HepG2 (cell line): ENCODE measurements at regions not wholly inside any gene's neighbourhood (a gene's known extent, or its start where the extent isn't known, plus 50 kb on each side); places are given as distances from the start of the nearest gene placed in this dataset.

ENCODE experiments used
- ATAC-seq: fragments of 200-7000 bp; cut with Tn5 transposase; 3 replicates; pipeline ENCODE4 v1.9.1; 2020; ENCODE audit warnings: mild to moderate bottlenecking, moderate library complexity
- BruUV-seq: library from RNA; stranded (reverse); fragments of 400-500 nt; replicated peaks from 2 replicates; lab custom pipeline; 2021; lab: Mats Ljungman, UMichigan
- CTCF ChIA-PET: fragments of 300-600 bp; formaldehyde crosslinking; extraction: SDS; loops from one replicate; lab custom pipeline; 2021; ENCODE audit warnings: low total read pairs, inconsistent platforms, low intra/inter-chr PET ratio; lab: Yijun Ruan, JAX
- POLR2A ChIA-PET: fragments of 350-600 bp; sonication (Branson Sonifier 250); formaldehyde crosslinking; loops from one replicate; lab custom pipeline; 2020; ENCODE audit warnings: antibody characterized with exemption, inconsistent platforms; lab: Yijun Ruan, JAX
- DNase-seq: peaks from one replicate; pipeline ENCODE4 v3.0.0-alpha.2; 2015; ENCODE audit warnings: low spot score
- FAIRE-seq: peaks from 3 replicates; lab custom pipeline; 2011; peaks lifted over from hg19 to GRCh38; lab: Jason Lieb, UNC
- H2AFZ ChIP-seq: one replicate; pipeline ENCODE4 v1.6.1; 2011; ENCODE audit warnings: low read length, inconsistent platforms
- H3K27ac ChIP-seq: fragments of 300-600 bp; 3 replicates; pipeline ENCODE4 v1.8.0; 2011; ENCODE audit warnings: mixed run types, mild to moderate bottlenecking, mixed read lengths, low read length, inconsistent platforms; ENCODE audit not compliant: insufficient read depth; ENCODE audit errors: extremely low read length
- H3K27me3 ChIP-seq, 2 experiments: fragments of 200-600 bp in 1 of 2; 2 replicates in 1 of 2; 3 replicates in 1 of 2; pipeline versions ENCODE4 v1.6.0 to v1.8.0; 2011; ENCODE audit warnings: low read length in 2 of 2, mild to moderate bottlenecking in 2 of 2, moderate library complexity in 2 of 2, inconsistent platforms in 1 of 2; ENCODE audit not compliant: insufficient read depth in 2 of 2, control insufficient read depth in 1 of 2
- H3K36me3 ChIP-seq, 2 experiments: fragments of 200-600 bp in 1 of 2; replicated peaks in 1 of 2; 2 replicates in 1 of 2; 3 replicates in 1 of 2; pipeline versions ENCODE4 v1.5.1 to v1.8.0; 2011; ENCODE audit warnings: low read length in 2 of 2, inconsistent platforms in 1 of 2; ENCODE audit not compliant: insufficient read depth in 2 of 2, control insufficient read depth in 1 of 2
- H3K4me1 ChIP-seq: 2 replicates; pipeline ENCODE4 v1.5.1; 2012; ENCODE audit warnings: low read length, inconsistent platforms; ENCODE audit not compliant: insufficient read depth
- H3K4me2 ChIP-seq: 2 replicates; pipeline ENCODE4 v1.6.0; 2011; ENCODE audit warnings: low read depth, low read length, inconsistent platforms
- H3K4me3 ChIP-seq, 3 experiments: fragments of 200-600 bp in 1 of 3; sonication (generic), shearing (Covaris generic) in 1 of 3; replicated peaks in 1 of 3; 2 replicates each; pipeline ENCODE4 v1.5.1; 2011 to 2016; ENCODE audit warnings: low read length in 3 of 3, inconsistent platforms in 2 of 3, low read depth in 2 of 3, mild to moderate bottlenecking in 2 of 3, control low read depth in 1 of 3, mixed read lengths in 1 of 3; ENCODE audit not compliant: insufficient read depth in 1 of 3
- H3K79me2 ChIP-seq: one replicate; pipeline ENCODE4 v1.6.1; 2011; ENCODE audit warnings: low read length, inconsistent platforms; ENCODE audit not compliant: insufficient read depth
- H3K9ac ChIP-seq: 2 replicates; pipeline ENCODE4 v1.6.0; 2011; ENCODE audit warnings: mild to moderate bottlenecking, low read depth, low read length, inconsistent platforms; ENCODE audit not compliant: insufficient read depth
- H3K9me3 ChIP-seq: 2 replicates; pipeline ENCODE4 v1.5.1; 2012; ENCODE audit warnings: mild to moderate bottlenecking, low read length
- H4K20me1 ChIP-seq: 2 replicates; pipeline ENCODE4 v1.6.0; 2011; ENCODE audit warnings: inconsistent platforms, mild to moderate bottlenecking, low read length, moderate library complexity; ENCODE audit not compliant: insufficient read depth
- AKAP8 ChIP-seq: sonication (generic); formaldehyde crosslinking; IDR thresholded peaks from 2 replicates; pipeline ENCODE4 v1.5.1; 2020; ENCODE audit warnings: mild to moderate bottlenecking, missing genetic modification reagents
- ERF ChIP-seq: IDR thresholded peaks from 2 replicates; pipeline ENCODE4 v1.6.1; 2018; ENCODE audit warnings: missing biosample characterization, missing genetic modification reagents
- NR1H2 ChIP-seq: sonication (generic); formaldehyde crosslinking; IDR thresholded peaks from 2 replicates; pipeline ENCODE4 v1.8.1; 2022; ENCODE audit warnings: low read depth, missing genetic modification reagents, borderline replicate concordance
- ZNF256 ChIP-seq: sonication (generic); formaldehyde crosslinking; conservative IDR thresholded peaks from 2 replicates; pipeline ENCODE4 v1.4.0; 2020; ENCODE audit warnings: missing genetic modification reagents
- ZNF598 ChIP-seq: sonication (generic); formaldehyde crosslinking; IDR thresholded peaks from 2 replicates; pipeline ENCODE4 v1.5.1; 2020; ENCODE audit warnings: mild to moderate bottlenecking, missing genetic modification reagents, borderline replicate concordance
- ZNF782 ChIP-seq: sonication (generic); formaldehyde crosslinking; IDR thresholded peaks from 2 replicates; pipeline ENCODE4 v1.4.0; 2020; ENCODE audit warnings: missing genetic modification reagents, mild to moderate bottlenecking, borderline replicate concordance
- WGBS: methylation state at CpG from one replicate; pipeline ENCODE4 v1.1.6; 2017; ENCODE audit warnings: low lambda C conversion rate; 5-methylcytosine and 5-hydroxymethylcytosine counted together
- in situ Hi-C: cut with HindIII; loops from 2 replicates; pipeline ENCODE4 v1.10.0; 2017; ENCODE audit warnings: low pct_unique_long_range_greater_than_20kb; ENCODE audit not compliant: extremely low pct_ligation_motif_present
- intact Hi-C: fragments of 100-400 bp; cut with micrococcal nuclease; formaldehyde crosslinking; loops from one replicate; pipeline ENCODE4 v1.10.0; 2022; ENCODE audit not compliant: unreplicated experiment
- TF ChIP-seq, protein P1 (sequence below): sonication (generic); formaldehyde crosslinking; IDR thresholded peaks from 2 replicates; pipeline ENCODE4 v1.5.1; 2020; ENCODE audit warnings: missing genetic modification reagents, mild to moderate bottlenecking, borderline replicate concordance

DNA sequence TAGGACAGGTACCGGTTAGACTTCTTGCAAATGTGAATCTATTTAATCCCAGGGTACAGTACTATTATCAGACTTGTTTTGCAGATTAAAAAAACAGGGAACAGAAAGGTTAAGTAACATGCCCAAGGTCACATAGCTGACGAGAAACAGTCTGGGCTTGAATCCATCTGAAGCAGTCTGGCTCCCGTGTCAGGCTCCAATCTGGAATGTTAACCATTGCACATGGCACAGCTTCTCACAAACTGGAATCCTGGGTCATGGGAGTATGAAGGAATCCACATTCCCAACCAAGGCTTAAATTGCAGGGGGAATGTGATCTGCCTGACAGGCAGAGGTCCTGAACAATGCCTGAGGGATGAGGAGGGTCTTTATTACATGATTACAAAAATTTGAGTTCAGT is 187.5 kb upstream of the SPTLC3 start:
- in situ Hi-C loops (no loop called here), intact Hi-C loops (no loop called here)
- DNase-seq (no peak), ATAC-seq (no peak), FAIRE-seq (no peak)
- Histone ChIP-seq H2AFZ (no peak overlapping the region), H3K79me2 (no peaks in the 10 kb centered on the region), H3K9me3 (no peaks in the 10 kb centered on the region), H3K27ac (no peak overlapping the region), H3K36me3 (no peaks in the 10 kb centered on the region), H3K4me3 (no peak overlapping the region), H4K20me1 (no peaks in the 10 kb centered on the region), H3K27me3 (peaks cover 0 to 5% of the 10 kb centered on the region in 2 experiments; a peak in 2 of 5 replicates), H3K4me2 (no peak overlapping the region), H3K4me1 (no peaks in the 10 kb centered on the region), H3K9ac (no peak overlapping the region)
- BruUV-seq = no TSS peak
- CTCF ChIA-PET = no interaction called here
- POLR2A ChIA-PET = no interaction called here
- 9% methylated on average over 3 of the region's 3 CpGs for WGBS
- TF ChIP-seq ZNF598 (CRISPR knock-in tag) (no peak), ZNF256 (CRISPR knock-in tag) (no peak)

DNA sequence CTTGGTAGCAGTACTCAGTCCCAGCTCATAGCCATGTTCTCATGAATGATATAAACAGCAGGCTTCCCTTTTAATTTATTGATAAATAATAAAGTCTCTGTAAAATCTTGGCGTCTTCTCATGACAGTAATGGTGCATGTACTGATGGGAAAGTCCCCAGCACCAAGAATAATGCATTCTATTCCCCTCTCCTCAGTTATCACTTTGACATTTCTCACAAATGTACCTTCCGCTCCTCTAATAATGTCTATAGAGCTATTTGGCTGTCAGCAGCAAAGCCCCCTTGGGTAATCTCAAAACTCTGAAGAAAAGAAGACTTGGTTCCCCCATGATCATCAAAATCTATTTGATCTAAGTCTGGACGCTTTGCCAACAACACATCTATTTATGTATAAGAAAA is 185.0 kb upstream of the SPTLC3 start:
- TF ChIP-seq NR1H2 (CRISPR knock-in tag) = no peak
- TF ChIP-seq AKAP8 (CRISPR knock-in tag) = no peak
- no peak for TF ChIP-seq ZNF782
- TF ChIP-seq, protein P1, sequence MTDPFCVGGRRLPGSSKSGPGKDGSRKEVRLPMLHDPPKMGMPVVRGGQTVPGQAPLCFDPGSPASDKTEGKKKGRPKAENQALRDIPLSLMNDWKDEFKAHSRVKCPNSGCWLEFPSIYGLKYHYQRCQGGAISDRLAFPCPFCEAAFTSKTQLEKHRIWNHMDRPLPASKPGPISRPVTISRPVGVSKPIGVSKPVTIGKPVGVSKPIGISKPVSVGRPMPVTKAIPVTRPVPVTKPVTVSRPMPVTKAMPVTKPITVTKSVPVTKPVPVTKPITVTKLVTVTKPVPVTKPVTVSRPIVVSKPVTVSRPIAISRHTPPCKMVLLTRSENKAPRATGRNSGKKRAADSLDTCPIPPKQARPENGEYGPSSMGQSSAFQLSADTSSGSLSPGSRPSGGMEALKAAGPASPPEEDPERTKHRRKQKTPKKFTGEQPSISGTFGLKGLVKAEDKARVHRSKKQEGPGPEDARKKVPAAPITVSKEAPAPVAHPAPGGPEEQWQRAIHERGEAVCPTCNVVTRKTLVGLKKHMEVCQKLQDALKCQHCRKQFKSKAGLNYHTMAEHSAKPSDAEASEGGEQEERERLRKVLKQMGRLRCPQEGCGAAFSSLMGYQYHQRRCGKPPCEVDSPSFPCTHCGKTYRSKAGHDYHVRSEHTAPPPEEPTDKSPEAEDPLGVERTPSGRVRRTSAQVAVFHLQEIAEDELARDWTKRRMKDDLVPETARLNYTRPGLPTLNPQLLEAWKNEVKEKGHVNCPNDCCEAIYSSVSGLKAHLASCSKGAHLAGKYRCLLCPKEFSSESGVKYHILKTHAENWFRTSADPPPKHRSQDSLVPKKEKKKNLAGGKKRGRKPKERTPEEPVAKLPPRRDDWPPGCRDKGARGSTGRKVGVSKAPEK = no peak
- no peak for TF ChIP-seq ERF (CRISPR knock-in tag)
- H3K9ac ChIP-seq = no peak overlapping the region
- no TSS peak for BruUV-seq
- intact Hi-C loops (no loop called here), in situ Hi-C loops (no loop called here)
- FAIRE-seq (no peak), DNase-seq (no peak), ATAC-seq (no peak)
- no peak overlapping the region for H2AFZ ChIP-seq
- H3K27ac ChIP-seq = no peak overlapping the region
- H4K20me1 ChIP-seq = no peaks in the 10 kb centered on the region
- POLR2A ChIA-PET = no interaction called here
- no peak overlapping the region for H3K4me3 ChIP-seq
- WGBS = 15% methylated on average over 3 of the region's 3 CpGs
- no peaks in the 10 kb centered on the region for H3K36me3 ChIP-seq
- no peaks in the 10 kb centered on the region for H3K9me3 ChIP-seq
- H3K27me3 ChIP-seq = peaks cover 0 to 11% of the 10 kb centered on the region in 2 experiments; a peak in 3 of 5 replicates
- no peaks in the 10 kb centered on the region for H3K79me2 ChIP-seq
- no peak overlapping the region for H3K4me2 ChIP-seq
- H3K4me1 ChIP-seq = no peaks in the 10 kb centered on the region
- CTCF ChIA-PET = no interaction called here
